GM12878 (cell line): ENCODE measurements at regions not wholly inside any gene's neighbourhood (a gene's known extent, or its start where the extent isn't known, plus 50 kb on each side); places are given as distances from the start of the nearest gene placed in this dataset.

ENCODE experiments used
- CTCF ChIP-seq, 3 experiments: IDR thresholded peaks in 2 of 3; conservative IDR thresholded peaks in 1 of 3; 2 replicates each; pipeline ENCODE4 v1.5.1; 2011; ENCODE audit warnings: low read depth in 3 of 3, low read length in 3 of 3, mild to moderate bottlenecking in 3 of 3, control low read depth in 2 of 3, moderate library complexity in 2 of 3, inconsistent platforms in 1 of 3, mixed read lengths in 1 of 3; ENCODE audit not compliant: control insufficient read depth in 2 of 3, insufficient read depth in 1 of 3; ENCODE audit errors: extremely low read depth in 1 of 3
- KAT2A ChIP-seq: conservative IDR thresholded peaks from 2 replicates; pipeline ENCODE4 v1.6.1; 2011; ENCODE audit warnings: low read depth, low read length; ENCODE audit not compliant: control insufficient read depth
- TF ChIP-seq, protein P1 (sequence below): IDR thresholded peaks from 2 replicates; pipeline ENCODE4 v1.6.1; 2012; ENCODE audit warnings: mild to moderate bottlenecking, low read depth, low read length

DNA sequence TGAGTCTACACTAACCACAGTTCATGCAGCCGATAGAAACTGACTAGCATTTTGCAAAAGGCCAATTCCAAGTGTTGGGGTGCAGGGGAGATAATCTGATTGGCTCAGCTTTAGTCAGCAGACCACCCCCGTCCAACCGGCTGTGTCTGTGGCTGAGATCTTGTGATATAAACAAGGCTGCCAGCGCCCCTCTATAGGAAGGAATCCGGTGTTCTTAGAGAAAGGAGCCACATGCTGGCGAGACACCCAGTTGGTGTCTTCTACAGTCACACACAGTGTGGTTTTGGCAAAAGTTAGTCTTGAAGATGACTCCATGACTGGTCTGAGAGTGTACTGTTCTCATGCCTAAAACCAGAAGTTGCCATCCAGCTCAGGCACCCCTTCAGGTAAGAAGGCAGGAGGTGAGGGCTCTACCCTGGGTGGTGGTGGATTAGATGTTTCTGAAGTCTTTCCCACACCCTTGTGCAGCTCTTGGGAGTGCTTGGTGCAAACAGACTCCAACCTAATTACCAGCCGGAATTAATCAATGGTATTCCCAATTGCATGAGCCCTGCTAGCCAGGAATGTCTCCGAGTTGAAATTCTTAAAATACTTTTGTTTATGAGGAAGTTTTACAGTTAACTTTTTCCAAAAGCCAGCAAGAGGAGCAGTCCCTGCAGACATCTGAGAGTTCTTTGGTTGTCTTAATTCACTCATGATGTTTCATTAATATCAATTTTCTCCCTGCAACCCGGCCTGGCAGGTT is 172.3 kb upstream of the IRX6 start:
- TF ChIP-seq CTCF (IDR thresholded peaks at IDR 0.05 in 2 of 3, conservative IDR thresholded peaks at IDR 0.05 in 1 of 3; ENCODE audit: control insufficient read depth in 2 of 3, extremely low read depth in 1 of 3, insufficient read depth in 1 of 3, low read depth in 3 of 3, low read length in 3 of 3) (no peak), KAT2A (no peak)
- TF ChIP-seq, protein P1, sequence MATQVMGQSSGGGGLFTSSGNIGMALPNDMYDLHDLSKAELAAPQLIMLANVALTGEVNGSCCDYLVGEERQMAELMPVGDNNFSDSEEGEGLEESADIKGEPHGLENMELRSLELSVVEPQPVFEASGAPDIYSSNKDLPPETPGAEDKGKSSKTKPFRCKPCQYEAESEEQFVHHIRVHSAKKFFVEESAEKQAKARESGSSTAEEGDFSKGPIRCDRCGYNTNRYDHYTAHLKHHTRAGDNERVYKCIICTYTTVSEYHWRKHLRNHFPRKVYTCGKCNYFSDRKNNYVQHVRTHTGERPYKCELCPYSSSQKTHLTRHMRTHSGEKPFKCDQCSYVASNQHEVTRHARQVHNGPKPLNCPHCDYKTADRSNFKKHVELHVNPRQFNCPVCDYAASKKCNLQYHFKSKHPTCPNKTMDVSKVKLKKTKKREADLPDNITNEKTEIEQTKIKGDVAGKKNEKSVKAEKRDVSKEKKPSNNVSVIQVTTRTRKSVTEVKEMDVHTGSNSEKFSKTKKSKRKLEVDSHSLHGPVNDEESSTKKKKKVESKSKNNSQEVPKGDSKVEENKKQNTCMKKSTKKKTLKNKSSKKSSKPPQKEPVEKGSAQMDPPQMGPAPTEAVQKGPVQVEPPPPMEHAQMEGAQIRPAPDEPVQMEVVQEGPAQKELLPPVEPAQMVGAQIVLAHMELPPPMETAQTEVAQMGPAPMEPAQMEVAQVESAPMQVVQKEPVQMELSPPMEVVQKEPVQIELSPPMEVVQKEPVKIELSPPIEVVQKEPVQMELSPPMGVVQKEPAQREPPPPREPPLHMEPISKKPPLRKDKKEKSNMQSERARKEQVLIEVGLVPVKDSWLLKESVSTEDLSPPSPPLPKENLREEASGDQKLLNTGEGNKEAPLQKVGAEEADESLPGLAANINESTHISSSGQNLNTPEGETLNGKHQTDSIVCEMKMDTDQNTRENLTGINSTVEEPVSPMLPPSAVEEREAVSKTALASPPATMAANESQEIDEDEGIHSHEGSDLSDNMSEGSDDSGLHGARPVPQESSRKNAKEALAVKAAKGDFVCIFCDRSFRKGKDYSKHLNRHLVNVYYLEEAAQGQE, result no peak
